ENCODE measurements at regions not wholly inside any gene's neighbourhood (a gene's known extent, or its start where the extent isn't known, plus 50 kb on each side); places are given as distances from the start of the nearest gene placed in this dataset.

DNA sequence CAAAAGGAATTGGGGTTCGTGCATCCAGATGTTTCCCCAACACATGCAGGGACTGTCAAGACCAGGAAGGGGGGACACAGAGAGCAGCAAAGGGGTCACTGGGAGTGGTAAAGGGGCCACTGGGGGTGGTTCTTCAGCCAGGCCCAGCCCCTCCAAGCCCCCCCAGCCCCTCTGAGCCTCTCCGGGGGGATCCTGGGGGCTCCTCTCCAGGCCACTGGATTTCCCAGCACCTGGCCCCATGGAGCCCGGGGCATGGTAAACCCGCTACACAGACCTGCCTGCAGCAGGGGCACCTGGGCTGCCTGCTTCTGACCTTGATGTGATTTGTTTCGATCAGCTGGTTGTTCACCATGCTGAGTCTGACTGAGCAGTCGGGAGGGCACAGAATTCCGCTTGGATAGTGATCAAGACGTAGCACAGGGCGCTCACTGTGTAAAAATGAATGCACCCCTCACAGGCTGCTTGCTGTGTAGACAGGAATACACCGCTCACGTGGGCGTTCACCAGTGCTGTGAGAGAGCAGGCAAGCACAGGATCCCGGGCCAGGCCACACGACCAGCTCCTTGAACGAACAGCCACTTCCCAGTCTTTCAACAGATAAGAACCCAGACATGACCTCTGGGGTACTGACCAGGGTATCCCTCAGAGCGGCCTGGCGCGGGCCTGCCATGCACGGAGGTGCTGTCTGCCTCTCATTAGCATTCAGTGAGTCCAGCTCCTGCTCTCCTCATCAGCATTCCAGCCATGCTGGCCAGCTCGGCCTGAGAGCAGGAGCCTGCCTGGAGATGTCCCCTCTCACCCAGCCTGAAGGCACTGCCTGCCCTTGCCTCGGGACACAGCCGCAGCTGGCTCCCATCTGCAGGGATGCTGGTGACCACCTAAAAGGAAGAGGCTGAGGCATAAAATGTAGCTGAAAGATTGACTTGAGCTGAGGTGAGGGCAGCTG, 73.3 kb upstream of the OTOS start:
- no peak for TF ChIP-seq GABPA (IDR thresholded peaks at IDR 0.05; ENCODE audit: borderline replicate concordance, insufficient read depth, low read length)

More for the DNA sequence above, 73.3 kb upstream of the OTOS start:
- Histone ChIP-seq H3K79me2 (ENCODE audit: control insufficient read depth in 1 of 2, insufficient read depth in 2 of 2, low read length in 2 of 2) (no peaks in the 10 kb centered on the region), H3K79me1 (ENCODE audit: low read depth, low read length) (no peaks in the 10 kb centered on the region), H3K4ac (replicated peaks; ENCODE audit: insufficient read length, low read depth, low read length) (no peak overlapping the region), H3K4me2 (ENCODE audit: insufficient read depth in 1 of 2, low read depth in 2 of 2, low read length in 2 of 2) (no peak overlapping the region), H2BK120ac (replicated peaks; ENCODE audit: low read depth, low read length) (no peak overlapping the region), H4K5ac (ENCODE audit: insufficient read length, low read depth, low read length) (no peak overlapping the region), H3K27me3 (replicated peaks in 1 of 4; ENCODE audit: control insufficient read depth in 3 of 4, extremely low read depth in 1 of 4, insufficient read depth in 3 of 4, low read length in 3 of 4) (no peaks in the 10 kb centered on the region), H3K14ac (ENCODE audit: insufficient read length) (no peak overlapping the region), H2AK5ac (ENCODE audit: low read depth, low read length) (no peak overlapping the region), H3K27ac (ENCODE audit: low read depth, low read length) (no peak overlapping the region), H3K36me3 (ENCODE audit: control insufficient read depth in 2 of 4, insufficient read depth in 4 of 4, low read length in 3 of 4) (no peaks in the 10 kb centered on the region), H3K56ac (replicated peaks; ENCODE audit: insufficient read length, low read depth, low read length) (no peak overlapping the region), H4K91ac (replicated peaks; ENCODE audit: insufficient read length, low read length) (no peak overlapping the region), H2BK12ac (ENCODE audit: low read depth, low read length) (no peak overlapping the region), H2BK20ac (ENCODE audit: low read length) (no peak overlapping the region), H3K18ac (ENCODE audit: extremely low read depth, low read length) (no peak overlapping the region), H2BK15ac (ENCODE audit: low read length) (no peak overlapping the region), H3K23me2 (ENCODE audit: low read depth, low read length) (no peaks in the 10 kb centered on the region), H4K8ac (ENCODE audit: extremely low read depth, insufficient read depth, low read length) (no peak overlapping the region), H3K4me3 (ENCODE audit: extremely low read depth in 1 of 4, insufficient read depth in 2 of 4, low read depth in 3 of 4, low read length in 4 of 4) (no peak overlapping the region), H4K20me1 (replicated peaks in 1 of 2; ENCODE audit: control insufficient read depth in 1 of 2, insufficient read depth in 2 of 2, low read length in 2 of 2) (no peaks in the 10 kb centered on the region), H3K9me3 (ENCODE audit: insufficient read depth in 2 of 2, low read depth in 1 of 2, low read length in 1 of 2) (no peaks in the 10 kb centered on the region), H2AFZ (ENCODE audit: low read length) (no peak overlapping the region), H3K23ac (ENCODE audit: insufficient read length) (no peak overlapping the region), H3K9ac (replicated peaks in 1 of 4; ENCODE audit: extremely low read depth in 1 of 4, low read depth in 3 of 4, low read length in 3 of 4) (no peak overlapping the region), H3K4me1 (replicated peaks in 1 of 4; ENCODE audit: control insufficient read depth in 3 of 4, insufficient read depth in 4 of 4, low read length in 3 of 4) (no peaks in the 10 kb centered on the region; a peak in 1 of 7 replicates), H2BK5ac (ENCODE audit: low read depth, low read length) (no peak overlapping the region)
- ChIA-PET CTCF (ENCODE audit: partially characterized antibody) (interaction anchor here (1.2 kb wide), 1 partner anchor 39 kb away, joined by 4 read pairs; no protein-coding TSS in a partner anchor), POLR2A (ENCODE audit: partially characterized antibody) (no interaction called here)
- 90% methylated on average over 15 of the region's 22 CpGs; no CpG with 5 or more reads in 1 of the 2 experiments for WGBS, 2 experiments (ENCODE audit: extremely low coverage in 1 of 2, insufficient coverage in 1 of 2, insufficient read length in 1 of 2, insufficient replicate concordance in 2 of 2, low coverage in 1 of 2, low lambda C conversion rate in 2 of 2, missing lambda C conversion rate in 1 of 2)
- FAIRE-seq = no peak
- DNase-seq (ENCODE audit: low read depth in 1 of 2, low spot score in 2 of 2) = no peak

Data from H1 (cell line).